PC-3 (cell line): ENCODE measurements at regions not wholly inside any gene's neighbourhood (a gene's known extent, or its start where the extent isn't known, plus 50 kb on each side); places are given as distances from the start of the nearest gene placed in this dataset.

Experiments
- ATAC-seq: fragments of 200-7000 bp; cut with Tn5 transposase; 2 replicates; pipeline ENCODE4 v1.9.1; 2020; ENCODE audit warnings: mild to moderate bottlenecking, moderate library complexity
- BruUV-seq: library from RNA; stranded (reverse); fragments of 400-500 nt; replicated peaks from 2 replicates; lab custom pipeline; 2021; lab: Mats Ljungman, UMichigan
- CTCF ChIA-PET: fragments of 300-600 bp; sonication (Branson Sonifier 250); formaldehyde crosslinking; loops from one replicate; lab custom pipeline; 2022; ENCODE audit warnings: antibody characterized with exemption; lab: Charles Lee
- POLR2A ChIA-PET: fragments of 300-600 bp; sonication (Branson Sonifier 250); formaldehyde crosslinking; loops from one replicate; lab custom pipeline; 2022; ENCODE audit warnings: antibody characterized with exemption; ENCODE audit not compliant: unreplicated experiment; lab: Charles Lee
- DNase-seq: peaks from one replicate; pipeline ENCODE4 v3.0.0-alpha.2; 2015
- H2AFZ ChIP-seq: fragments of 300-600 bp; sonication (generic); 2 replicates; pipeline ENCODE4 v1.6.0; 2016; ENCODE audit warnings: antibody characterized with exemption, low read length
- H3F3A ChIP-seq: fragments of 300-600 bp; sonication (generic); one replicate; pipeline ENCODE4 v1.6.0; 2017; ENCODE audit warnings: antibody characterized with exemption, low read length, control low read depth, mild to moderate bottlenecking; ENCODE audit not compliant: unreplicated experiment
- H3K27ac ChIP-seq: fragments of 300-600 bp; sonication (generic); 2 replicates; pipeline ENCODE4 v1.5.1; 2016; ENCODE audit warnings: mild to moderate bottlenecking, low read length
- H3K27me3 ChIP-seq: fragments of 300-600 bp; sonication (generic); 2 replicates; pipeline ENCODE4 v1.6.1; 2016; ENCODE audit warnings: low read length, mixed read lengths
- H3K36me3 ChIP-seq: fragments of 300-600 bp; sonication (generic); 2 replicates; pipeline ENCODE4 v1.6.1; 2016; ENCODE audit warnings: low read depth, mixed run types, low read length, mixed read lengths
- H3K4me1 ChIP-seq: fragments of 300-600 bp; sonication (generic); 2 replicates; pipeline ENCODE4 v1.5.1; 2016; ENCODE audit warnings: low read length; ENCODE audit not compliant: insufficient read depth
- H3K4me2 ChIP-seq: fragments of 300-600 bp; sonication (generic); 2 replicates; pipeline ENCODE4 v1.6.0; 2016; ENCODE audit warnings: low read length
- H3K4me3 ChIP-seq: fragments of 300-600 bp; sonication (generic); 2 replicates; pipeline ENCODE4 v1.5.1; 2016; ENCODE audit warnings: mild to moderate bottlenecking, low read length, mixed read lengths
- H3K79me2 ChIP-seq: fragments of 300-600 bp; sonication (generic); 2 replicates; pipeline ENCODE4 v1.6.1; 2017; ENCODE audit warnings: low read length, mixed read lengths
- H3K9ac ChIP-seq: fragments of 300-600 bp; sonication (generic); 2 replicates; pipeline ENCODE4 v1.6.0; 2016; ENCODE audit warnings: mild to moderate bottlenecking, low read length
- H3K9me2 ChIP-seq: fragments of 300-600 bp; sonication (generic); replicated peaks from 2 replicates; pipeline ENCODE4 v1.6.1; 2016; ENCODE audit warnings: mixed run types, low read length, mixed read lengths
- H3K9me3 ChIP-seq: fragments of 300-600 bp; sonication (generic); 2 replicates; pipeline ENCODE4 v1.6.1; 2016; ENCODE audit warnings: low read length, mixed read lengths
- H4K20me1 ChIP-seq: fragments of 300-600 bp; sonication (generic); 2 replicates; pipeline ENCODE4 v1.6.1; 2016; ENCODE audit warnings: low read length, mixed read lengths
- EZH2 ChIP-seq: fragments of 300-600 bp; sonication (generic); IDR thresholded peaks from one replicate; pipeline ENCODE4 v1.6.1; 2017; ENCODE audit warnings: antibody characterized with exemption, mild to moderate bottlenecking, low read length; ENCODE audit not compliant: unreplicated experiment
- EZH2phosphoT487 ChIP-seq: fragments of 300-600 bp; sonication (generic); IDR thresholded peaks from 2 replicates; pipeline ENCODE4 v1.6.1; 2018; ENCODE audit warnings: mild to moderate bottlenecking, antibody characterized with exemption, low read length, borderline replicate concordance
- intact Hi-C: fragments of 100-400 bp; cut with micrococcal nuclease; formaldehyde crosslinking; loops from 2 replicates; pipeline ENCODE4 v1.9.0; 2023
- TF ChIP-seq, protein P1 (sequence below): fragments of 300-600 bp; sonication (generic); conservative IDR thresholded peaks from 2 replicates; pipeline ENCODE4 v1.5.1; 2017; ENCODE audit warnings: antibody characterized with exemption, low read depth, mild to moderate bottlenecking, low read length

DNA sequence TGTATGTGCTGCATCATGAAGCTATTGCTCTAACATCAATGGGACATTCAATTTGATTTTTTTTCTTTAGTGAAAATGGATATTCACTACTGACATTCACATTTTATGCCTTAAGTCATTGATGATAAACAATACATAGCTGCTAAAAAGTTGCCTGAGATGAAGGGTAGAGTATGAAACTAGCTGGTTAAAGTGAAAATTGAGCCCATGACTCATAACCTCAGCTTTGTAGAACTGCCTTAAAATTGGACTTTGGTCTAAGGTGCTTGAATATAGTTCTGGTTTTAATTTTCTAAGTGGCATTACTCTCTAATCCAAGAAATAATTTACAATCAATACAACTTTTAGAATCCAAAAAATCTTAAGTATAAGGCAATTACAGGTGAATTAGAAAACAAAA lies 740.4 kb upstream of the RIOK2 start:
- Histone ChIP-seq H3K9me3 (no peaks in the 10 kb centered on the region), H3K4me1 (no peaks in the 10 kb centered on the region), H4K20me1 (no peaks in the 10 kb centered on the region), H3K27me3 (no peaks in the 10 kb centered on the region), H3K4me2 (no peak overlapping the region), H3K9me2 (no peaks in the 10 kb centered on the region), H3F3A (no peaks in the 10 kb centered on the region), H3K9ac (no peak overlapping the region), H2AFZ (no peak overlapping the region), H3K4me3 (no peak overlapping the region), H3K36me3 (no peaks in the 10 kb centered on the region), H3K79me2 (no peaks in the 10 kb centered on the region), H3K27ac (no peak overlapping the region)
- intact Hi-C loops: no loop called here
- ATAC-seq (peak; percentile 64), DNase-seq (peak; percentile 26)
- POLR2A ChIA-PET: no interaction called here
- no TSS peak for BruUV-seq
- TF ChIP-seq EZH2: no peak
- TF ChIP-seq EZH2phosphoT487: no peak
- TF ChIP-seq, protein P1, sequence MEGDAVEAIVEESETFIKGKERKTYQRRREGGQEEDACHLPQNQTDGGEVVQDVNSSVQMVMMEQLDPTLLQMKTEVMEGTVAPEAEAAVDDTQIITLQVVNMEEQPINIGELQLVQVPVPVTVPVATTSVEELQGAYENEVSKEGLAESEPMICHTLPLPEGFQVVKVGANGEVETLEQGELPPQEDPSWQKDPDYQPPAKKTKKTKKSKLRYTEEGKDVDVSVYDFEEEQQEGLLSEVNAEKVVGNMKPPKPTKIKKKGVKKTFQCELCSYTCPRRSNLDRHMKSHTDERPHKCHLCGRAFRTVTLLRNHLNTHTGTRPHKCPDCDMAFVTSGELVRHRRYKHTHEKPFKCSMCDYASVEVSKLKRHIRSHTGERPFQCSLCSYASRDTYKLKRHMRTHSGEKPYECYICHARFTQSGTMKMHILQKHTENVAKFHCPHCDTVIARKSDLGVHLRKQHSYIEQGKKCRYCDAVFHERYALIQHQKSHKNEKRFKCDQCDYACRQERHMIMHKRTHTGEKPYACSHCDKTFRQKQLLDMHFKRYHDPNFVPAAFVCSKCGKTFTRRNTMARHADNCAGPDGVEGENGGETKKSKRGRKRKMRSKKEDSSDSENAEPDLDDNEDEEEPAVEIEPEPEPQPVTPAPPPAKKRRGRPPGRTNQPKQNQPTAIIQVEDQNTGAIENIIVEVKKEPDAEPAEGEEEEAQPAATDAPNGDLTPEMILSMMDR: no peak
- CTCF ChIA-PET: no interaction called here

DNA sequence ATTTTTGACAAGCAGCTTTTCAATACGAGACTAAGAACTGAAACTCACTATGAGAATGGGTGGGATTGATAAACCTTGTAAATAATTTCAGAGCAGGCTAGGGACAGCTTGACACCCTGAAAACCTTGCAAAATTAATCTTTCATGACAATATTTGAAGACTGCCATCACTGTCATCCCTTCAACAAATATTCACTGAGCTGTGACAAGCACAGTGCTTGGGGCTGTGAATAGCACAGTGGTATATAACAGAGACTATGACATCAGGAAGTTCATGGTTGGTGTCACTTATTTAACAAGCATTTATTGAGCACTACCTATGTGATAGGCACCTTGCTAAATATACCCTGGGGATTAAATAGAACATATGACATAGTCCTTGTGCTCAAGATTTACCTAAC lies 741.0 kb upstream of the RIOK2 start:
- ChIA-PET CTCF (no interaction called here), POLR2A (no interaction called here)
- TF ChIP-seq EZH2phosphoT487 (no peak), EZH2 (no peak)
- TF ChIP-seq, protein P1: no peak
- H3K27ac ChIP-seq: no peak overlapping the region
- H3F3A ChIP-seq: no peaks in the 10 kb centered on the region
- no peaks in the 10 kb centered on the region for H3K9me2 ChIP-seq
- H3K9me3 ChIP-seq: no peaks in the 10 kb centered on the region
- H3K4me1 ChIP-seq: no peaks in the 10 kb centered on the region
- intact Hi-C loops: no loop called here
- DNase-seq: no peak
- no peak for ATAC-seq
- no peak overlapping the region for H2AFZ ChIP-seq
- H3K4me3 ChIP-seq: no peak overlapping the region
- H3K79me2 ChIP-seq: no peaks in the 10 kb centered on the region
- H3K9ac ChIP-seq: no peak overlapping the region
- BruUV-seq: no TSS peak
- H3K4me2 ChIP-seq: no peak overlapping the region
- H3K27me3 ChIP-seq: no peaks in the 10 kb centered on the region
- no peaks in the 10 kb centered on the region for H4K20me1 ChIP-seq
- H3K36me3 ChIP-seq: no peaks in the 10 kb centered on the region

DNA sequence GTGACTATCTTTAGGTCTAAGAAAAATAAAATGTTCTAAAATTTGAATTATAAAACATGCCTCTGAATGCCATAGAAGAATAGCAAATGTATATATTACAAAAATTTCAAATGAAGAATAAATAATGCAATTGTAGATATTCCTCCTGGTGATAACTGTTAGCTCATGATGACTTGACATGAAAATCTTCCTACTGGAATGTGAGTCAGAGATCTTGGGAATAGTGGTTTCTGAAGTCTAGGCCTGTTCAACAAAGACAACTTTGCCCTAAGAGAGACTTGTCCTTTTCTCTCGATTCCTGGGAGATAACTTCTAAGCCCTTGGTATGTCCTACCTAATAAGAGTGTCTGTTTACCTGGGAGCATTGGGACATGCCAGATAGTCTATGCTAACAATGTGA lies 746.3 kb upstream of the RIOK2 start:
- Histone ChIP-seq H3K4me1 (no peaks in the 10 kb centered on the region), H3K9me3 (no peaks in the 10 kb centered on the region), H3K27me3 (no peaks in the 10 kb centered on the region), H3F3A (no peaks in the 10 kb centered on the region), H3K36me3 (no peaks in the 10 kb centered on the region), H3K79me2 (no peaks in the 10 kb centered on the region), H3K4me3 (no peak overlapping the region), H3K9me2 (no peaks in the 10 kb centered on the region), H3K4me2 (no peak overlapping the region), H3K27ac (no peak overlapping the region), H4K20me1 (no peaks in the 10 kb centered on the region), H3K9ac (no peak overlapping the region), H2AFZ (no peak overlapping the region)
- POLR2A ChIA-PET: no interaction called here
- intact Hi-C loops: no loop called here
- TF ChIP-seq EZH2phosphoT487 (no peak), EZH2 (no peak)
- TF ChIP-seq, protein P1: no peak
- ATAC-seq: no peak
- CTCF ChIA-PET: no interaction called here
- DNase-seq: no peak
- BruUV-seq: no TSS peak
